ENCODE measurements at regions not wholly inside any gene's neighbourhood (a gene's known extent, or its start where the extent isn't known, plus 50 kb on each side); places are given as distances from the start of the nearest gene placed in this dataset.

GRCh38 chr11:33594188-33594587 lies 106.4 kb downstream of the C11orf91 start:
- Histone ChIP-seq H3K18ac (ENCODE audit: low read depth in 1 of 2, low read length in 2 of 2) (no peak overlapping the region), H2BK15ac (ENCODE audit: low read depth, poor library complexity, severe bottlenecking) (no peak overlapping the region), H3K4me3 (ENCODE audit: insufficient read depth in 1 of 2, low read depth in 1 of 2, low read length in 2 of 2) (no peak overlapping the region), H3K36me3 (ENCODE audit: control insufficient read depth in 1 of 2, insufficient read depth in 2 of 2, low read depth in 1 of 2, low read length in 2 of 2) (peaks cover 3 to 85% of the 10 kb centered on the region in 2 experiments), H2AK5ac (ENCODE audit: low read length, severe bottlenecking) (no peak overlapping the region), H2BK5ac (ENCODE audit: low read depth, low read length, poor library complexity, severe bottlenecking) (no peak overlapping the region), H3K79me1 (replicated peaks; ENCODE audit: low read length, poor library complexity, severe bottlenecking) (no peaks in the 10 kb centered on the region), H3K27me3 (ENCODE audit: control insufficient read depth in 1 of 2, insufficient read depth in 1 of 2, low read length in 2 of 2) (no peaks in the 10 kb centered on the region), H4K8ac (ENCODE audit: low read length) (no peak overlapping the region), H2BK12ac (ENCODE audit: low read length in 2 of 2) (no peak overlapping the region), H3K27ac (ENCODE audit: low read length, poor library complexity, severe bottlenecking) (no peak overlapping the region), H3K9ac (ENCODE audit: low read length) (no peak overlapping the region), H3K23ac (ENCODE audit: low read length in 2 of 2) (no peak overlapping the region), H3K4me2 (ENCODE audit: low read length, poor library complexity, severe bottlenecking) (no peak overlapping the region), H3K4me1 (ENCODE audit: control insufficient read depth, insufficient read depth, low read depth, low read length) (no peaks in the 10 kb centered on the region), H3K14ac (ENCODE audit: low read length in 2 of 2) (no peak overlapping the region), H4K91ac (ENCODE audit: low read length) (no peak overlapping the region), H2AFZ (ENCODE audit: low read depth, low read length) (no peak overlapping the region), H3K9me3 (ENCODE audit: control insufficient read depth, low read length) (peaks cover 15% of the 10 kb centered on the region), H2BK120ac (ENCODE audit: low read depth, low read length) (no peak overlapping the region), H3K4ac (ENCODE audit: low read depth in 1 of 2, low read length in 2 of 2) (no peak overlapping the region)
- no peak for DNase-seq

DNA sequence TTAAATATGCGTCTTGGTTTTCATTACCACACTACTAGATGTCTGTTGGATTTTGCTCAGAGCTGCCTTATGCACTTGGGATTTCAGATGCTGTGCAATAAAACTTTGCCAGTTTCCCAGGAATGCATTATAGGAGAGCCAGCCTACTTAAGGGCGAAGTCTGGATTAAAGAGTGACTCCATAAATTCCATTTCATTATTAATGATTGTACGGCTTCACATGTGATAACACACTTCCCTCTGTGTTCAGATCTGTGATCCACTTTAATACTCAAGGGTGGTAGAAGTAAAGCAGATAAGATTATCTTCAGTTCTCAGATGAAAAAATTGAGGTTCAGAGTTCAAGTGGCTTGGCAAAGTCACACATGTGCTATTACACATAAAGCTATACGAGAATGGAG lies 110.2 kb downstream of the C11orf91 start:
- H3K9me3 ChIP-seq (ENCODE audit: control insufficient read depth, low read length) = peaks cover 15% of the 10 kb centered on the region
- H2BK120ac ChIP-seq (ENCODE audit: low read depth, low read length) = no peak overlapping the region
- H3K23ac ChIP-seq (ENCODE audit: low read length in 2 of 2) = no peak overlapping the region
- H3K18ac ChIP-seq (ENCODE audit: low read depth in 1 of 2, low read length in 2 of 2) = no peak overlapping the region
- no peak overlapping the region for H3K9ac ChIP-seq (ENCODE audit: low read length)
- no peak overlapping the region for H3K14ac ChIP-seq (ENCODE audit: low read length in 2 of 2)
- H4K8ac ChIP-seq (ENCODE audit: low read length) = no peak overlapping the region
- no peak overlapping the region for H3K4ac ChIP-seq (ENCODE audit: low read depth in 1 of 2, low read length in 2 of 2)
- H3K4me1 ChIP-seq (ENCODE audit: control insufficient read depth, insufficient read depth, low read depth, low read length) = no peaks in the 10 kb centered on the region
- no peaks in the 10 kb centered on the region for H3K79me1 ChIP-seq (replicated peaks; ENCODE audit: low read length, poor library complexity, severe bottlenecking)
- no peak overlapping the region for H3K4me3 ChIP-seq (ENCODE audit: insufficient read depth in 1 of 2, low read depth in 1 of 2, low read length in 2 of 2)
- no peak overlapping the region for H2AFZ ChIP-seq (ENCODE audit: low read depth, low read length)
- H4K91ac ChIP-seq (ENCODE audit: low read length) = no peak overlapping the region
- no peak for DNase-seq
- peaks cover 3 to 85% of the 10 kb centered on the region in 2 experiments for H3K36me3 ChIP-seq (ENCODE audit: control insufficient read depth in 1 of 2, insufficient read depth in 2 of 2, low read depth in 1 of 2, low read length in 2 of 2)
- no peak overlapping the region for H2BK12ac ChIP-seq (ENCODE audit: low read length in 2 of 2)
- H2BK15ac ChIP-seq (ENCODE audit: low read depth, poor library complexity, severe bottlenecking) = no peak overlapping the region
- H2BK5ac ChIP-seq (ENCODE audit: low read depth, low read length, poor library complexity, severe bottlenecking) = no peak overlapping the region
- no peak overlapping the region for H2AK5ac ChIP-seq (ENCODE audit: low read length, severe bottlenecking)
- H3K27ac ChIP-seq (ENCODE audit: low read length, poor library complexity, severe bottlenecking) = no peak overlapping the region
- H3K27me3 ChIP-seq (ENCODE audit: control insufficient read depth in 1 of 2, insufficient read depth in 1 of 2, low read length in 2 of 2) = no peaks in the 10 kb centered on the region
- H3K4me2 ChIP-seq (ENCODE audit: low read length, poor library complexity, severe bottlenecking) = no peak overlapping the region
- 97% methylated on average over 2 of the region's 4 CpGs for WGBS

DNA sequence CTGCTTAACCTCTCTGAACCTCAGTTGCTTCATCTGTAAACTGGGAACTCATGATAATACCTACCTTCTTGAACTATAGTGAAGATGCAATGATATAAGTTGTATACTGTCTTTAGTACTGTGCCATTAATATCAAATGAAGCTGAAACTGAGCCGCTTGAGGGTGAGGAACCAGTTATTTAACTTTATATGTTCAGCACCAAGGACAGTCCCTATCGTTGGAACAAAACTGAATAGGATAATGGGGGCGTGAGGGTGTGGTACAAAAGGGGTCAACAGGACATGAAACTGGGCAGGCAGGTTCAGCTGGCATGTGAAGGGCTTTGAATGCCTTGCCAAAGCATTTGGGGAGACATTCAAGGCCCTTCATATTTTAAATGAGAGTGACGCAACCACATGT lies 112.6 kb downstream of the C11orf91 start:
- Histone ChIP-seq H2BK15ac (ENCODE audit: low read depth, poor library complexity, severe bottlenecking) (no peak overlapping the region), H3K18ac (ENCODE audit: low read depth in 1 of 2, low read length in 2 of 2) (no peak overlapping the region), H3K27me3 (ENCODE audit: control insufficient read depth in 1 of 2, insufficient read depth in 1 of 2, low read length in 2 of 2) (no peaks in the 10 kb centered on the region), H3K4me1 (ENCODE audit: control insufficient read depth, insufficient read depth, low read depth, low read length) (no peaks in the 10 kb centered on the region), H4K8ac (ENCODE audit: low read length) (no peak overlapping the region), H3K14ac (ENCODE audit: low read length in 2 of 2) (no peak overlapping the region), H3K27ac (ENCODE audit: low read length, poor library complexity, severe bottlenecking) (no peak overlapping the region), H3K9ac (ENCODE audit: low read length) (no peak overlapping the region), H3K9me3 (ENCODE audit: control insufficient read depth, low read length) (no peaks in the 10 kb centered on the region), H3K23ac (ENCODE audit: low read length in 2 of 2) (no peak overlapping the region), H3K4me3 (ENCODE audit: insufficient read depth in 1 of 2, low read depth in 1 of 2, low read length in 2 of 2) (no peak overlapping the region), H3K36me3 (ENCODE audit: control insufficient read depth in 1 of 2, insufficient read depth in 2 of 2, low read depth in 1 of 2, low read length in 2 of 2) (peaks cover 6 to 87% of the 10 kb centered on the region in 2 experiments), H2BK5ac (ENCODE audit: low read depth, low read length, poor library complexity, severe bottlenecking) (no peak overlapping the region), H2BK120ac (ENCODE audit: low read depth, low read length) (no peak overlapping the region), H3K4me2 (ENCODE audit: low read length, poor library complexity, severe bottlenecking) (no peak overlapping the region), H2BK12ac (ENCODE audit: low read length in 2 of 2) (no peak overlapping the region), H3K79me1 (replicated peaks; ENCODE audit: low read length, poor library complexity, severe bottlenecking) (no peaks in the 10 kb centered on the region), H2AFZ (ENCODE audit: low read depth, low read length) (no peak overlapping the region), H4K91ac (ENCODE audit: low read length) (no peak overlapping the region), H2AK5ac (ENCODE audit: low read length, severe bottlenecking) (no peak overlapping the region), H3K4ac (ENCODE audit: low read depth in 1 of 2, low read length in 2 of 2) (no peak overlapping the region)
- no peak for DNase-seq
- WGBS = 87% methylated on average over 4 of the region's 4 CpGs

DNA sequence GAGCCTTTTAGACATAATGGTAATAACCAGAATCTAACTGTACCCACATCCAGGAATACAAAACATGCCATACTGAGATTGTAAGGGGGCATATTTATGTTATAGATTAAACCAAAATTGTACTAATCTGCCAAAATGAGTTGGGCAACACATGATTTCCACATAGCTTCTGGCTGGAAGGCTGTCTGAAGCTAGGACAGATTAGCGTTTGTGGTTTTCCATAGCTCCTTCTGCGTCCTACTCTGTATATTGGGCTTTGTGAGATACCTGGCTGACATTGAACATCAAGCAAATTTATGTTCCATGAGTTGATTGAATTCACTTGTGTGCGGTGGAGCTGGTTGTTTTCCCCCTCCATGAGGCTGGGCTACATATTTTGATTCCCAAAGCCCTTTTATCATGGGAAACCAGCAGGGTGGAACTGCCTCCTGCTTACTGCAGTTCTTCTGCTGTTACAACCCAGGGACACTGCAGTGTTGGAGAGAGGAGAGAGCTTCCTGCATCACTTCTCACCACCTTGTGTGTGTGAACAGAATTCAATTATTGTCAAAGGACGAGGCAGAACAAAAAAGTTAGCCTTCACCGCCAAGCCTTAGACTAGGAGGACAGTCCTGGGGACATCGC lies 114.9 kb downstream of the C11orf91 start:
- Histone ChIP-seq H3K9ac (ENCODE audit: low read length) (no peak overlapping the region), H2BK120ac (ENCODE audit: low read depth, low read length) (no peak overlapping the region), H2BK5ac (ENCODE audit: low read depth, low read length, poor library complexity, severe bottlenecking) (no peak overlapping the region), H3K36me3 (ENCODE audit: control insufficient read depth in 1 of 2, insufficient read depth in 2 of 2, low read depth in 1 of 2, low read length in 2 of 2) (peaks cover 6 to 85% of the 10 kb centered on the region in 2 experiments), H3K4me2 (ENCODE audit: low read length, poor library complexity, severe bottlenecking) (no peak overlapping the region), H4K8ac (ENCODE audit: low read length) (no peak overlapping the region), H3K79me1 (replicated peaks; ENCODE audit: low read length, poor library complexity, severe bottlenecking) (no peaks in the 10 kb centered on the region), H3K9me3 (ENCODE audit: control insufficient read depth, low read length) (no peaks in the 10 kb centered on the region), H3K23ac (ENCODE audit: low read length in 2 of 2) (no peak overlapping the region), H2AFZ (ENCODE audit: low read depth, low read length) (no peak overlapping the region), H4K91ac (ENCODE audit: low read length) (no peak overlapping the region), H3K4ac (ENCODE audit: low read depth in 1 of 2, low read length in 2 of 2) (no peak overlapping the region), H3K4me1 (ENCODE audit: control insufficient read depth, insufficient read depth, low read depth, low read length) (no peaks in the 10 kb centered on the region), H3K27ac (ENCODE audit: low read length, poor library complexity, severe bottlenecking) (no peak overlapping the region), H3K14ac (ENCODE audit: low read length in 2 of 2) (no peak overlapping the region), H3K4me3 (ENCODE audit: insufficient read depth in 1 of 2, low read depth in 1 of 2, low read length in 2 of 2) (no peak overlapping the region), H3K27me3 (ENCODE audit: control insufficient read depth in 1 of 2, insufficient read depth in 1 of 2, low read length in 2 of 2) (no peaks in the 10 kb centered on the region), H2BK12ac (ENCODE audit: low read length in 2 of 2) (no peak overlapping the region), H2BK15ac (ENCODE audit: low read depth, poor library complexity, severe bottlenecking) (no peak overlapping the region), H2AK5ac (ENCODE audit: low read length, severe bottlenecking) (no peak overlapping the region), H3K18ac (ENCODE audit: low read depth in 1 of 2, low read length in 2 of 2) (no peak overlapping the region)
- 85% methylated on average over 6 of the region's 6 CpGs for WGBS
- DNase-seq = no peak
